Gastrocnemius medialis (tissue), 4 donors: ENCODE measurements at regions not wholly inside any gene's neighbourhood (a gene's known extent, or its start where the extent isn't known, plus 50 kb on each side); places are given as distances from the start of the nearest gene placed in this dataset.

ENCODE experiments used
- ATAC-seq, 2 donors: fragments of 150-250 bp; one replicate each; pipeline ENCODE4 v1.9.1; 2016
- DNase-seq, 2 donors: peaks; one replicate each; pipeline ENCODE4 v3.0.0-alpha.2; 2019
- H3K27ac ChIP-seq, 4 donors: fragments of 200-600 bp; sonication (generic); 1 replicate in 1 of 4; 2 replicates in 3 of 4; pipeline ENCODE4 v1.5.1; 2016 to 2018; ENCODE audit warnings: mild to moderate bottlenecking in 2 of 4, moderate library complexity in 1 of 4
- H3K27me3 ChIP-seq, 3 donors: fragments of 200-600 bp; sonication (generic) in 2 of 3; 1 replicate in 1 of 3; 2 replicates in 2 of 3; pipeline versions ENCODE4 v1.5.1 to v1.6.0; 2016 to 2019; ENCODE audit warnings: mild to moderate bottlenecking in 1 of 3, moderate library complexity in 1 of 3
- H3K36me3 ChIP-seq, 2 donors: fragments of 200-600 bp; sonication (generic) in 1 of 2; one replicate each; pipeline ENCODE4 v1.5.1; 2017 to 2018
- H3K4me1 ChIP-seq, 2 donors: fragments of 200-600 bp; sonication (generic) in 1 of 2; one replicate each; pipeline ENCODE4 v1.5.1; 2016 to 2017; ENCODE audit warnings: mild to moderate bottlenecking in 2 of 2
- H3K4me3 ChIP-seq, 4 donors: fragments of 200-600 bp; sonication (generic) in 3 of 4; 1 replicate in 1 of 4; 2 replicates in 3 of 4; pipeline ENCODE4 v1.5.1; 2016 to 2019; ENCODE audit warnings: mild to moderate bottlenecking in 2 of 4
- H3K9me3 ChIP-seq, 3 donors: fragments of 200-600 bp; sonication (generic) in 2 of 3; 1 replicate in 1 of 3; 2 replicates in 2 of 3; pipeline ENCODE4 v1.5.1; 2016 to 2019
- CTCF ChIP-seq, 5 experiments: fragments of 450-650 bp in 3 of 5; fragments of 200-600 bp in 2 of 5; sonication (generic) in 2 of 5; IDR thresholded peaks in 4 of 5; conservative IDR thresholded peaks in 1 of 5; 1 replicate in 4 of 5; 2 replicates in 1 of 5; pipeline ENCODE4 v1.5.1; 2016 to 2019; ENCODE audit warnings: antibody characterized with exemption in 5 of 5, mild to moderate bottlenecking in 3 of 5, moderate library complexity in 3 of 5
- POLR2A ChIP-seq, 2 donors: fragments of 450-650 bp; IDR thresholded peaks; one replicate each; pipeline ENCODE4 v1.6.1; 2017; ENCODE audit warnings: antibody characterized with exemption in 2 of 2, mild to moderate bottlenecking in 2 of 2, moderate library complexity in 2 of 2
- in situ Hi-C, 4 donors: fragments of 200-750 bp; cut with MboI; loops; one replicate each; pipeline versions ENCODE4 v1.15.0 to v1.8.0; 2017; ENCODE audit warnings: low sequenced_read_pairs in 4 of 4
- intact Hi-C: fragments of 100-400 bp; cut with DNase I; formaldehyde crosslinking; loops from one replicate; pipeline ENCODE4 v1.15.1; 2023; ENCODE audit warnings: low total_unique reads

GRCh38 chr1:244187310-244187709, 136.2 kb downstream of the ZBTB18 start:
- H3K27ac ChIP-seq: peak overlapping the region in 2 of 4 donors; percentile 10 to 33
- no peaks in the 10 kb centered on the region for H3K9me3 ChIP-seq
- ATAC-seq: peak in 1 of 2 donors; percentile 24
- in situ Hi-C loops (no loop called here), intact Hi-C loops (no loop called here)
- H3K4me1 ChIP-seq: peaks cover 6 to 9% of the 10 kb centered on the region in 2 donors
- H3K27me3 ChIP-seq: no peaks in the 10 kb centered on the region
- DNase-seq: no peak
- H3K36me3 ChIP-seq: no peaks in the 10 kb centered on the region
- TF ChIP-seq CTCF (IDR thresholded peaks at IDR 0.05 in 4 of 5, conservative IDR thresholded peaks at IDR 0.05 in 1 of 5) (no peak), POLR2A (IDR thresholded peaks at IDR 0.05) (no peak)
- H3K4me3 ChIP-seq: peak overlapping the region in 1 of 4 donors; percentile 27

GRCh38 chr1:244191581-244191980, 140.5 kb downstream of the ZBTB18 start:
- Histone ChIP-seq H3K27me3 (no peaks in the 10 kb centered on the region), H3K4me3 (no peak overlapping the region), H3K9me3 (no peaks in the 10 kb centered on the region), H3K36me3 (no peaks in the 10 kb centered on the region), H3K4me1 (peaks cover 6 to 9% of the 10 kb centered on the region in 2 donors), H3K27ac (no peak overlapping the region)
- TF ChIP-seq POLR2A (IDR thresholded peaks at IDR 0.05) (no peak), CTCF (IDR thresholded peaks at IDR 0.05 in 4 of 5, conservative IDR thresholded peaks at IDR 0.05 in 1 of 5) (no peak)
- no peak for ATAC-seq
- in situ Hi-C loops: no loop called here
- intact Hi-C loops: no loop called here
- no peak for DNase-seq

- ATAC-seq (no peak), DNase-seq (no peak)
- Histone ChIP-seq H3K27ac (no peak overlapping the region), H3K9me3 (no peaks in the 10 kb centered on the region), H3K36me3 (no peaks in the 10 kb centered on the region), H3K4me1 (peaks cover 4% of the 10 kb centered on the region in 2 donors), H3K4me3 (no peak overlapping the region), H3K27me3 (no peaks in the 10 kb centered on the region)
- in situ Hi-C loops (no loop called here), intact Hi-C loops (no loop called here)
- TF ChIP-seq CTCF (IDR thresholded peaks at IDR 0.05 in 4 of 5, conservative IDR thresholded peaks at IDR 0.05 in 1 of 5) (no peak), POLR2A (IDR thresholded peaks at IDR 0.05) (no peak)
These were observed 141.2 kb downstream of the ZBTB18 start for GRCh38 chr1:244192325-244192724.

- Histone ChIP-seq H3K27me3 (no peaks in the 10 kb centered on the region), H3K4me3 (no peak overlapping the region), H3K9me3 (no peaks in the 10 kb centered on the region), H3K27ac (no peak overlapping the region), H3K4me1 (peaks cover 0 to 7% of the 10 kb centered on the region in 2 donors), H3K36me3 (no peaks in the 10 kb centered on the region)
- ATAC-seq: no peak
- intact Hi-C loops: no loop called here
- DNase-seq: no peak
- no peak for TF ChIP-seq CTCF (IDR thresholded peaks at IDR 0.05 in 4 of 5, conservative IDR thresholded peaks at IDR 0.05 in 1 of 5)
- TF ChIP-seq POLR2A (IDR thresholded peaks at IDR 0.05): no peak
- in situ Hi-C loops: no loop called here
These were observed 145.6 kb downstream of the ZBTB18 start for GRCh38 chr1:244196571-244197285.
